HG03457 (cell line): ENCODE measurements at regions not wholly inside any gene's neighbourhood (a gene's known extent, or its start where the extent isn't known, plus 50 kb on each side); places are given as distances from the start of the nearest gene placed in this dataset.
A peak's percentile ranks its signal among the peaks of the same experiment; 100 is the strongest.
"Not testable (repeated sequence)": the region's sequence is repeated elsewhere in the genome, so short reads cannot be mapped to it uniquely, and the experiment has no call there.

Experiments
- ATAC-seq: cut with Tn5 transposase; IDR thresholded peaks from one replicate; pipeline ENCODE4 v1.9.1; 2021; ENCODE audit warnings: moderate number of reproducible peaks; ENCODE audit not compliant: unreplicated experiment

- ATAC-seq: not testable (repeated sequence)
Measured at GRCh38 chr3:144023543-144023942, 51.9 kb downstream of the DIPK2A start.

- peak; percentile 85 for ATAC-seq
Measured at GRCh38 chr3:144028798-144029411, 57.3 kb downstream of the DIPK2A start.

- no peak for ATAC-seq
Measured at GRCh38 chr3:144029769-144030168, 58.1 kb downstream of the DIPK2A start.

- ATAC-seq: no peak
Measured at GRCh38 chr3:144031938-144032337, 60.3 kb downstream of the DIPK2A start.

- peak; percentile 70 for ATAC-seq
Measured at GRCh38 chr3:144032531-144033239, 61.1 kb downstream of the DIPK2A start.

- no peak for ATAC-seq
Measured at GRCh38 chr3:144033240-144033589, 61.6 kb downstream of the DIPK2A start.

GRCh38 chr3:144033863-144034262 lies 62.2 kb downstream of the DIPK2A start:
- no peak for ATAC-seq

- ATAC-seq: no peak
Measured at GRCh38 chr3:144034715-144035290, 63.2 kb downstream of the DIPK2A start.

- ATAC-seq: no peak
Measured at GRCh38 chr3:144036498-144036897, 64.9 kb downstream of the DIPK2A start.

- ATAC-seq: no peak
Measured at GRCh38 chr3:144039661-144040060, 68.0 kb downstream of the DIPK2A start.

GRCh38 chr3:144041960-144042556 lies 70.4 kb downstream of the DIPK2A start:
- no peak for ATAC-seq

- no peak for ATAC-seq
Measured at GRCh38 chr3:144045766-144046165, 74.1 kb downstream of the DIPK2A start.

GRCh38 chr3:144049374-144049773 lies 77.8 kb downstream of the DIPK2A start:
- ATAC-seq: no peak

GRCh38 chr3:144051211-144051610 lies 79.6 kb downstream of the DIPK2A start:
- no peak for ATAC-seq

- ATAC-seq: no peak
Measured at GRCh38 chr3:144052275-144052674, 80.7 kb downstream of the DIPK2A start.

- ATAC-seq: no peak
Measured at GRCh38 chr3:144053121-144053520, 81.5 kb downstream of the DIPK2A start.

- ATAC-seq: no peak
Measured at GRCh38 chr3:144054766-144055165, 83.1 kb downstream of the DIPK2A start.

GRCh38 chr3:144055604-144056003 lies 84.0 kb downstream of the DIPK2A start:
- no peak for ATAC-seq

- no peak for ATAC-seq
Measured at GRCh38 chr3:144058713-144059112, 87.1 kb downstream of the DIPK2A start.

GRCh38 chr3:144059481-144059880 lies 87.9 kb downstream of the DIPK2A start:
- no peak for ATAC-seq

GRCh38 chr3:144060881-144061280 lies 89.3 kb downstream of the DIPK2A start:
- no peak for ATAC-seq

- ATAC-seq: no peak
Measured at GRCh38 chr3:144063306-144063705, 91.7 kb downstream of the DIPK2A start.
